GM12872 (cell line): ENCODE measurements at regions not wholly inside any gene's neighbourhood (a gene's known extent, or its start where the extent isn't known, plus 50 kb on each side); places are given as distances from the start of the nearest gene placed in this dataset.

Experiments used
- CTCF ChIP-seq: IDR thresholded peaks from 3 replicates; pipeline ENCODE4 v1.5.1; 2011; ENCODE audit warnings: low read depth, mild to moderate bottlenecking, low read length, moderate library complexity; ENCODE audit not compliant: insufficient read depth

DNA sequence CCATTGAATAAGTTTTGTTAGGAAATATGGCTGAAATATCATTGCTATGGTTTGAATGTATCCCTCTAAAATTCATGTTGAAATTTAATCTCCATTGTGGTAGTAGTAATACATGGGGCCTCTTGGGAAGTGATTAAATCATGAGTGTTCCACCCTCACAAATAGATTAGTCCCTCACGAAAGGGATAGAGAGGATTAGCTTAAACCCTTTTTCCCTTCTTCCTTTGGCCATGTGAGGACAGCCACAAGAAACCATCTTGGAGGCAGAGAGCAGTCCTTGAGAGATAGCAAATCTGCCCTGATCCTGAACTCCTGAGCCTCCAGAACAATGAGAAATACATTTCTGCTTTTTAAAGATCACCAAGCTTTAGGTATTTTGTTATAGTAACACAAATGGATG is 274.2 kb downstream of the CDH19 start:
- no peak for TF ChIP-seq CTCF

DNA sequence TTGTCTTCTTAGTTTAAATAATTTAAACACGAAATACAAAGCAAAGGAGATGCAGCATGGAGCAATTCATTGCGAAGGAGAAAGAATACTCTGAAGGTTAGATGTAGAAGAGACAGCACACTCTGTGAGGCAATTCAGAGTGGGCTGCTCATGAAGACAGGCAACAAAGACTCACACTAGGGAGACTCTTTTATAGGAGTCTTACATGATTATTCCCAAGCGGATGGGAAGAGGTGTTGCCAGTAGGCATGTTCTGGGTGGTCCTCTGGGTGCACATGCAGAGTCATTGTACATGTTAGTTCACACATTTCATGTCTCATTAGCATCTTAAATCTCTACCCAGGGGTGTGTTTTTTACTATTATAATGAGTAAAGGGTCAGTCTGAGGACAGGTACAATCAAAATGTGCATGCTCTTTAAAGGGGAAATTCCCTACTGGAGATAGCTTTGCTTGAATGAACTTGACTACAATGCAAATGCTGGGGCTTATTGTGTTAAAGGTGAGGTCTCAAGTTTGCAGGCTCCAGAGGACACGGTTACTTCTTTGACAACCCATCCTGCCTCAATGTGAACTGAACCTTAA is 275.5 kb downstream of the CDH19 start:
- no peak for TF ChIP-seq CTCF

- no peak for TF ChIP-seq CTCF
Observed at GRCh38 chr18:66325251-66325650, 278.6 kb downstream of the CDH19 start.

DNA sequence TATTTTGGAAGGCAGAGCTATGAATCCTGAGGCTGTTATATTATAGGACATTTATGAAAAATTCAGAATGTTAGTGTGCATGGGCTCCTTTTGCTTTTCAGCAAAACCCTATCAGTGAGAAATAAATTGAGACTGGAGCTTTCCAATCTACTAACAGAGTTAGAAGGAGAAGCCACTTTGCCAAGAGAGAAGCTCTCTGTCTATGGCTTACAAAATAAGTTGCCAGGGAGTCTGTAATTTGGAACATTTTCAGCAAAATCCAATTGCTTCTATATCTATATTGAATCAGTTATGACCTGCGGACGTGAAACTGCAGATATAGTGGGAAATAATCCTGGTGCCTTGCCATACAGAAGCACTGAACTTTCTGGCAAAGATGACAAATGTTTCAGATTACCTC is 279.3 kb downstream of the CDH19 start:
- TF ChIP-seq CTCF, result no peak

DNA sequence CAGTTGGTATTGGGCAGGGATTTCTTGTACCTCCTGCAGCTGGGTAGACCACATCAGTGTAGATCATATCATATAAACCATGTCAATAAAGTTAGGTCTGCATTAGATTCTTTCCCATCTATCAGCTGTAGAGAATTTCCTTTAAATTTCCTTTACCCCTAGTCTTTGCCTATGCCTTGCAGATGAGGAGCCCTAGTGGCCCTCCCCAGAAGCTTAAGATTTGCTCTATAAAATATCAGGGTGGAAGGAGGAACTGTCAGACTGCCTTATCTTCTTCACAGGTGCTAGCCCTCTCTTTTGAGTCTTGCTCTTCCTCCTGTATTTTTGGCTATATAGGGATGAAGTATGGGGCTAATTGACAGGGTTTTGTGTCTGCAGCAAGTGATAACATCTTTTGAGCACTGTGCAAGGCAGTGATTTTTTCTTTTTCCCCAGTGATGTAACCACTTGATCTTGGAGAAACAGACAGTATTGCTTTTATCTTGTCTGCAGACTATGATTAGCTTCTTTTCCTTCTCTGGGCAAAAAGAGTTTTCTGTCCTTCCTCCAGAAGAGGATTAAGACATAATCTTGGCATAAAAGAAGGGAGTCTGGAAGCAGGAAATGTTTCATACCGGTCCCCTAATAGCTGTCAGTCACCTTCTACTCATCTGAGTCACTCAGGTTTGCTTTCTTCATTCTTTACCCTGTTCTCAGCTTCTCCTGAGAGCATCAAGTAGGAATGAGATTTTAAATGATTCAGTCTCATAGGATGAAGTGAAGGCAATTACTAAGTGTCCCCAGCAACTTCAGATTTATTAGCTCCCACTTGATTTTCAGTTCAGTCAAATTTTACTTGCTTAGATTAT is 286.4 kb downstream of the CDH19 start:
- no peak for TF ChIP-seq CTCF

GRCh38 chr18:66316701-66317100 is 287.2 kb downstream of the CDH19 start:
- no peak for TF ChIP-seq CTCF

DNA sequence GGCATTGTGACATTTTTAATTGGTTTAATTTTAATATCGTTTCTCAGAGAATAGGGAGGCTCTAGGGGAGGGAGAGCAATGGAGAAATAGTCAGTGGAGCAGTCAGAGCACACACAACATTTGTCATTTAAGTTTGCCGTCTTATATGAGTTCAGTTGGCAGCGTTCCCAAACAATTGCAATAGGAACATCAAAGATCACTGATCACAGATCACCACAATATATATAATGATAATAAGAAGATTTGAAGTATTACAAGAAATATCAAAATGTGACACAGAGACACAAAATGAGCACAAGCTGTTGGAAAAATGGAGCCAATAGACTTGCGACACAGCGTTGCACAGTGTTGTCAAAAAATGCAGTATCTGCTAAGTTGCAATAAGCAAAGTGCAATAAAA is 303.7 kb downstream of the CDH19 start:
- no peak for TF ChIP-seq CTCF
